Endothelial cell of umbilical vein (primary cell): ENCODE measurements at regions not wholly inside any gene's neighbourhood (a gene's known extent, or its start where the extent isn't known, plus 50 kb on each side); places are given as distances from the start of the nearest gene placed in this dataset.

ENCODE experiments used
- EZH2 ChIP-seq: IDR thresholded peaks from 2 replicates; pipeline ENCODE4 v1.6.1; 2012; ENCODE audit warnings: borderline replicate concordance, low read depth, mild to moderate bottlenecking, moderate library complexity, low read length, inconsistent platforms; ENCODE audit not compliant: severe bottlenecking
- FOS ChIP-seq: IDR thresholded peaks from 2 replicates; pipeline ENCODE4 v1.6.1; 2011; ENCODE audit warnings: mild to moderate bottlenecking, low read length, moderate library complexity, borderline replicate concordance; ENCODE audit not compliant: insufficient read depth
- JUN ChIP-seq: IDR thresholded peaks from 2 replicates; pipeline ENCODE4 v1.6.1; 2011; ENCODE audit warnings: borderline replicate concordance, low read depth; ENCODE audit not compliant: insufficient read length, insufficient read depth
- POLR2A ChIP-seq: IDR thresholded peaks from 2 replicates; pipeline ENCODE4 v1.6.1; 2012; ENCODE audit warnings: low read depth, mild to moderate bottlenecking, control low read depth, low read length
- POLR2AphosphoS5 ChIP-seq: IDR thresholded peaks from 2 replicates; pipeline ENCODE4 v1.6.1; 2012; ENCODE audit warnings: low read depth, mild to moderate bottlenecking, control low read depth, low read length, moderate library complexity; ENCODE audit not compliant: insufficient read depth
- TF ChIP-seq, protein P1 (sequence below), 2 donors: IDR thresholded peaks; 1 replicate in 1 of 2; 2 replicates in 1 of 2; pipeline ENCODE4 v1.5.1; 2011; ENCODE audit warnings: low read length in 2 of 2, mild to moderate bottlenecking in 2 of 2, moderate library complexity in 2 of 2, control low read depth in 1 of 2, inconsistent platforms in 1 of 2, low read depth in 1 of 2; ENCODE audit not compliant: insufficient read depth in 1 of 2; ENCODE audit errors: extremely low read depth in 1 of 2

- TF ChIP-seq, protein P1, sequence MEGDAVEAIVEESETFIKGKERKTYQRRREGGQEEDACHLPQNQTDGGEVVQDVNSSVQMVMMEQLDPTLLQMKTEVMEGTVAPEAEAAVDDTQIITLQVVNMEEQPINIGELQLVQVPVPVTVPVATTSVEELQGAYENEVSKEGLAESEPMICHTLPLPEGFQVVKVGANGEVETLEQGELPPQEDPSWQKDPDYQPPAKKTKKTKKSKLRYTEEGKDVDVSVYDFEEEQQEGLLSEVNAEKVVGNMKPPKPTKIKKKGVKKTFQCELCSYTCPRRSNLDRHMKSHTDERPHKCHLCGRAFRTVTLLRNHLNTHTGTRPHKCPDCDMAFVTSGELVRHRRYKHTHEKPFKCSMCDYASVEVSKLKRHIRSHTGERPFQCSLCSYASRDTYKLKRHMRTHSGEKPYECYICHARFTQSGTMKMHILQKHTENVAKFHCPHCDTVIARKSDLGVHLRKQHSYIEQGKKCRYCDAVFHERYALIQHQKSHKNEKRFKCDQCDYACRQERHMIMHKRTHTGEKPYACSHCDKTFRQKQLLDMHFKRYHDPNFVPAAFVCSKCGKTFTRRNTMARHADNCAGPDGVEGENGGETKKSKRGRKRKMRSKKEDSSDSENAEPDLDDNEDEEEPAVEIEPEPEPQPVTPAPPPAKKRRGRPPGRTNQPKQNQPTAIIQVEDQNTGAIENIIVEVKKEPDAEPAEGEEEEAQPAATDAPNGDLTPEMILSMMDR (IDR thresholded peaks at IDR 0.05; ENCODE audit: extremely low read depth in 1 of 2, insufficient read depth in 1 of 2, low read depth in 1 of 2, low read length in 2 of 2): no peak
- TF ChIP-seq EZH2 (no peak), JUN (no peak), POLR2AphosphoS5 (no peak), POLR2A (no peak), FOS (no peak)
Measured at GRCh38 chr3:144237351-144237750, 265.7 kb downstream of the DIPK2A start.
